ENCODE measurements at regions not wholly inside any gene's neighbourhood (a gene's known extent, or its start where the extent isn't known, plus 50 kb on each side); places are given as distances from the start of the nearest gene placed in this dataset.
"Not testable (repeated sequence)": the region's sequence is repeated elsewhere in the genome, so short reads cannot be mapped to it uniquely, and the experiment has no call there.

- H3K36me3 ChIP-seq (ENCODE audit: control insufficient read depth in 2 of 2, extremely low read depth in 1 of 2, insufficient read depth in 2 of 2, low read length in 2 of 2), result no peaks in the 10 kb centered on the region
- no peaks in the 10 kb centered on the region for H3K4me1 ChIP-seq (ENCODE audit: control insufficient read depth, extremely low read depth, insufficient read depth, low read length)
- H3K27ac ChIP-seq (ENCODE audit: control insufficient read depth, insufficient read depth, low read length), result no peak overlapping the region
- H3K9ac ChIP-seq (ENCODE audit: control insufficient read depth, extremely low read depth, insufficient read depth, low read length), result no peak overlapping the region
- H4K20me1 ChIP-seq (ENCODE audit: control insufficient read depth, extremely low read depth, insufficient read depth, low read length), result no peaks in the 10 kb centered on the region
- H3K4me2 ChIP-seq (ENCODE audit: control insufficient read depth, extremely low read depth, insufficient read depth, low read depth, low read length), result no peak overlapping the region
- H2AFZ ChIP-seq (ENCODE audit: control insufficient read depth, low read length), result no peak overlapping the region
- no peaks in the 10 kb centered on the region for H3K9me3 ChIP-seq (ENCODE audit: control insufficient read depth, low read depth, low read length)
- dilution Hi-C loops (cut with MboI; ENCODE audit: extremely low pct_ligation_motif_present, low sequenced_read_pairs), result no loop called here
- H3K4me3 ChIP-seq (ENCODE audit: control insufficient read depth in 2 of 3, extremely low read depth in 1 of 3, insufficient read depth in 2 of 3, low read depth in 1 of 3, low read length in 3 of 3), result no peak overlapping the region
- H3K9me1 ChIP-seq (ENCODE audit: control insufficient read depth, extremely low read depth, insufficient read depth, low read length), result no peaks in the 10 kb centered on the region
- H3K27me3 ChIP-seq (ENCODE audit: control insufficient read depth, extremely low read depth, insufficient read depth, low read length), result no peaks in the 10 kb centered on the region
- FAIRE-seq, result no peak
- DNase-seq (ENCODE audit: low read depth, low spot score), result no peak
- no peaks in the 10 kb centered on the region for H3K79me2 ChIP-seq (ENCODE audit: control insufficient read depth, insufficient read depth, low read length)
- TF ChIP-seq, protein P1, sequence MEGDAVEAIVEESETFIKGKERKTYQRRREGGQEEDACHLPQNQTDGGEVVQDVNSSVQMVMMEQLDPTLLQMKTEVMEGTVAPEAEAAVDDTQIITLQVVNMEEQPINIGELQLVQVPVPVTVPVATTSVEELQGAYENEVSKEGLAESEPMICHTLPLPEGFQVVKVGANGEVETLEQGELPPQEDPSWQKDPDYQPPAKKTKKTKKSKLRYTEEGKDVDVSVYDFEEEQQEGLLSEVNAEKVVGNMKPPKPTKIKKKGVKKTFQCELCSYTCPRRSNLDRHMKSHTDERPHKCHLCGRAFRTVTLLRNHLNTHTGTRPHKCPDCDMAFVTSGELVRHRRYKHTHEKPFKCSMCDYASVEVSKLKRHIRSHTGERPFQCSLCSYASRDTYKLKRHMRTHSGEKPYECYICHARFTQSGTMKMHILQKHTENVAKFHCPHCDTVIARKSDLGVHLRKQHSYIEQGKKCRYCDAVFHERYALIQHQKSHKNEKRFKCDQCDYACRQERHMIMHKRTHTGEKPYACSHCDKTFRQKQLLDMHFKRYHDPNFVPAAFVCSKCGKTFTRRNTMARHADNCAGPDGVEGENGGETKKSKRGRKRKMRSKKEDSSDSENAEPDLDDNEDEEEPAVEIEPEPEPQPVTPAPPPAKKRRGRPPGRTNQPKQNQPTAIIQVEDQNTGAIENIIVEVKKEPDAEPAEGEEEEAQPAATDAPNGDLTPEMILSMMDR (optimal IDR thresholded peaks at IDR 0.05 in 1 of 3, IDR thresholded peaks at IDR 0.05 in 1 of 3, conservative IDR thresholded peaks at IDR 0.05 in 1 of 3; ENCODE audit: extremely low read depth in 1 of 3, insufficient read depth in 2 of 3, low read length in 3 of 3), result no peak
- TF ChIP-seq EZH2 (IDR thresholded peaks at IDR 0.05; ENCODE audit: low read length), result no peak
Measured at GRCh38 chr16:5158494-5158893, 60.9 kb upstream of the EEF2KMT start.

- dilution Hi-C loops (cut with MboI; ENCODE audit: extremely low pct_ligation_motif_present, low sequenced_read_pairs); H3K9me1 ChIP-seq (ENCODE audit: control insufficient read depth, extremely low read depth, insufficient read depth, low read length); H3K4me3 ChIP-seq (ENCODE audit: control insufficient read depth in 2 of 3, extremely low read depth in 1 of 3, insufficient read depth in 2 of 3, low read depth in 1 of 3, low read length in 3 of 3); H4K20me1 ChIP-seq (ENCODE audit: control insufficient read depth, extremely low read depth, insufficient read depth, low read length); H3K27ac ChIP-seq (ENCODE audit: control insufficient read depth, insufficient read depth, low read length); H2AFZ ChIP-seq (ENCODE audit: control insufficient read depth, low read length); H3K9me3 ChIP-seq (ENCODE audit: control insufficient read depth, low read depth, low read length); H3K79me2 ChIP-seq (ENCODE audit: control insufficient read depth, insufficient read depth, low read length); H3K36me3 ChIP-seq (ENCODE audit: control insufficient read depth in 2 of 2, extremely low read depth in 1 of 2, insufficient read depth in 2 of 2, low read length in 2 of 2); FAIRE-seq; H3K4me1 ChIP-seq (ENCODE audit: control insufficient read depth, extremely low read depth, insufficient read depth, low read length); H3K27me3 ChIP-seq (ENCODE audit: control insufficient read depth, extremely low read depth, insufficient read depth, low read length); DNase-seq (ENCODE audit: low read depth, low spot score); H3K4me2 ChIP-seq (ENCODE audit: control insufficient read depth, extremely low read depth, insufficient read depth, low read depth, low read length); H3K9ac ChIP-seq (ENCODE audit: control insufficient read depth, extremely low read depth, insufficient read depth, low read length): not testable (repeated sequence)
Measured at GRCh38 chr16:5156486-5156885, 58.9 kb upstream of the EEF2KMT start.

DNA sequence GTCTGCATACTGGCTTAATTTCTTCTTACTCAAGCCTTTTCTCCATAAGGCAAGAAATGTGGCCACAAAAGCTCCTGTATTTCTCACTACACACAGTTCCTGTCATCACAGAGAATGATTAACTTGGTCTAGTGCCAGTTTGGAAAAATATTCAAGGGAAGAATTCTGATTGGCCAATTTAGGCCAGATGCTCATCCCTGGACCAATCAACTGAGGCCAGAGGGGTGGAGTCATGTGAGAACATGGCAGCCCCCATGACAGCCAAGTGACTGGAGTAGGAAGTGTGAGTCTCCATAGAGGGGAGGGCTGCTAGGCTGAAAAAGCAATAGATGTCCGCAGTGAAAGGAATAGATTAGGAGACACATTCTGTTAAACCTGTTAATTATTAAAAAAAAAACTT, 56.4 kb upstream of the EEF2KMT start:
- H2AFZ ChIP-seq (ENCODE audit: control insufficient read depth, low read length); H3K4me1 ChIP-seq (ENCODE audit: control insufficient read depth, extremely low read depth, insufficient read depth, low read length); H4K20me1 ChIP-seq (ENCODE audit: control insufficient read depth, extremely low read depth, insufficient read depth, low read length); H3K4me3 ChIP-seq (ENCODE audit: control insufficient read depth in 2 of 3, extremely low read depth in 1 of 3, insufficient read depth in 2 of 3, low read depth in 1 of 3, low read length in 3 of 3); H3K9ac ChIP-seq (ENCODE audit: control insufficient read depth, extremely low read depth, insufficient read depth, low read length); H3K4me2 ChIP-seq (ENCODE audit: control insufficient read depth, extremely low read depth, insufficient read depth, low read depth, low read length); H3K27ac ChIP-seq (ENCODE audit: control insufficient read depth, insufficient read depth, low read length); H3K79me2 ChIP-seq (ENCODE audit: control insufficient read depth, insufficient read depth, low read length); dilution Hi-C loops (cut with MboI; ENCODE audit: extremely low pct_ligation_motif_present, low sequenced_read_pairs); H3K9me1 ChIP-seq (ENCODE audit: control insufficient read depth, extremely low read depth, insufficient read depth, low read length); H3K36me3 ChIP-seq (ENCODE audit: control insufficient read depth in 2 of 2, extremely low read depth in 1 of 2, insufficient read depth in 2 of 2, low read length in 2 of 2); DNase-seq (ENCODE audit: low read depth, low spot score); H3K9me3 ChIP-seq (ENCODE audit: control insufficient read depth, low read depth, low read length); H3K27me3 ChIP-seq (ENCODE audit: control insufficient read depth, extremely low read depth, insufficient read depth, low read length); FAIRE-seq: not testable (repeated sequence)

DNA sequence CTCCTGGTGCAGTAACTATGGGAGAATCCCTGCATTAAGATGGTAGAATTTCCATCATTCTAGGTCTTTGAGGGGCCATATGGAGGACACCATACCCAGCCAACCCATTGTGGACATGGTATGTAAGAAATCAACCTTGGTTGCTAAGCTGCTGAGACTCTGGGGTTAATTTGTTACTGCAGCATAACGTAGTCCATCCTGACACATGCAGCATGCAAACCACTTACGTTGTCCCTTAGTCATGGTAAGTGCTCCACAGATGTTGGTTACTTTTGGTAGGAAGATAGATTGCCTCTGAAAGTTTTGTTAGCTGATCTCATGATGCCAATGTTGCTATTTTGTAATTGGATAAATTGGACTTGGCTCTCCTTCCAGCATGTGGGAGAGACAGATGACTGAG, 53.8 kb upstream of the EEF2KMT start:
- H2AFZ ChIP-seq (ENCODE audit: control insufficient read depth, low read length); H4K20me1 ChIP-seq (ENCODE audit: control insufficient read depth, extremely low read depth, insufficient read depth, low read length); FAIRE-seq; H3K4me1 ChIP-seq (ENCODE audit: control insufficient read depth, extremely low read depth, insufficient read depth, low read length); H3K36me3 ChIP-seq (ENCODE audit: control insufficient read depth in 2 of 2, extremely low read depth in 1 of 2, insufficient read depth in 2 of 2, low read length in 2 of 2); H3K4me3 ChIP-seq (ENCODE audit: control insufficient read depth in 2 of 3, extremely low read depth in 1 of 3, insufficient read depth in 2 of 3, low read depth in 1 of 3, low read length in 3 of 3); H3K9me3 ChIP-seq (ENCODE audit: control insufficient read depth, low read depth, low read length); DNase-seq (ENCODE audit: low read depth, low spot score); H3K27ac ChIP-seq (ENCODE audit: control insufficient read depth, insufficient read depth, low read length); H3K9ac ChIP-seq (ENCODE audit: control insufficient read depth, extremely low read depth, insufficient read depth, low read length); H3K9me1 ChIP-seq (ENCODE audit: control insufficient read depth, extremely low read depth, insufficient read depth, low read length); H3K27me3 ChIP-seq (ENCODE audit: control insufficient read depth, extremely low read depth, insufficient read depth, low read length); H3K79me2 ChIP-seq (ENCODE audit: control insufficient read depth, insufficient read depth, low read length); H3K4me2 ChIP-seq (ENCODE audit: control insufficient read depth, extremely low read depth, insufficient read depth, low read depth, low read length); dilution Hi-C loops (cut with MboI; ENCODE audit: extremely low pct_ligation_motif_present, low sequenced_read_pairs): not testable (repeated sequence)

All from keratinocyte (primary cell).